Neural progenitor cell (in vitro differentiated cells): ENCODE measurements at regions not wholly inside any gene's neighbourhood (a gene's known extent, or its start where the extent isn't known, plus 50 kb on each side); places are given as distances from the start of the nearest gene placed in this dataset.

Experiments used
- DNase-seq: peaks from one replicate; pipeline ENCODE4 v3.0.0-alpha.2; 2016; ENCODE audit warnings: low spot score
- H2AFZ ChIP-seq: fragments of 200-600 bp; sonication (generic); replicated peaks from 2 replicates; pipeline ENCODE4 v1.6.1; 2016; ENCODE audit warnings: antibody characterized with exemption
- H3F3A ChIP-seq: fragments of 200-600 bp; sonication (generic); 2 replicates; pipeline ENCODE4 v1.6.1; 2016; ENCODE audit warnings: antibody characterized with exemption, low read depth
- H3K27ac ChIP-seq: fragments of 200-600 bp; sonication (generic); 2 replicates; pipeline ENCODE4 v1.5.1; 2016; ENCODE audit warnings: mild to moderate bottlenecking
- H3K27me3 ChIP-seq: fragments of 200-600 bp; sonication (generic); 2 replicates; pipeline ENCODE4 v1.6.1; 2016; ENCODE audit warnings: mild to moderate bottlenecking, moderate library complexity
- H3K36me3 ChIP-seq: fragments of 200-600 bp; sonication (generic); 2 replicates; pipeline ENCODE4 v1.5.1; 2016
- H3K4me1 ChIP-seq: fragments of 200-600 bp; sonication (generic); 2 replicates; pipeline ENCODE4 v1.6.1; 2016; ENCODE audit warnings: mixed run types
- H3K4me2 ChIP-seq: fragments of 200-600 bp; sonication (generic); 2 replicates; pipeline ENCODE4 v1.6.1; 2016
- H3K4me3 ChIP-seq: fragments of 200-600 bp; sonication (generic); 2 replicates; pipeline ENCODE4 v1.5.1; 2016
- H3K79me2 ChIP-seq: fragments of 200-600 bp; sonication (generic); 2 replicates; pipeline ENCODE4 v1.6.1; 2016; ENCODE audit warnings: low read depth
- H3K9ac ChIP-seq: fragments of 200-600 bp; sonication (generic); 2 replicates; pipeline ENCODE4 v1.6.1; 2016
- H3K9me3 ChIP-seq: fragments of 200-600 bp; sonication (generic); 2 replicates; pipeline ENCODE4 v1.5.1; 2016; ENCODE audit warnings: low read depth
- H4K20me1 ChIP-seq: fragments of 200-600 bp; sonication (generic); 2 replicates; pipeline ENCODE4 v1.6.1; 2016; ENCODE audit warnings: low read depth
- H3K27ac Mint-ChIP-seq: 3 replicates; pipeline ENCODE4 v1.8.0; 2021; ENCODE audit warnings: mixed read lengths
- H3K27me3 Mint-ChIP-seq: 2 replicates; pipeline ENCODE4 v1.8.0; 2022; ENCODE audit warnings: low read depth, mild to moderate bottlenecking, inconsistent platforms, moderate library complexity, mixed read lengths; ENCODE audit not compliant: insufficient read depth
- H3K36me3 Mint-ChIP-seq: 3 replicates; pipeline ENCODE4 v1.8.0; 2021; ENCODE audit warnings: mixed read lengths
- H3K4me1 Mint-ChIP-seq: 3 replicates; pipeline ENCODE4 v1.8.0; 2021; ENCODE audit warnings: mixed read lengths
- H3K4me3 Mint-ChIP-seq: 3 replicates; pipeline ENCODE4 v1.8.0; 2021; ENCODE audit warnings: mild to moderate bottlenecking, moderate library complexity, mixed read lengths
- H3K9me3 Mint-ChIP-seq: 3 replicates; pipeline ENCODE4 v1.8.0; 2020; ENCODE audit warnings: mixed read lengths
- CTCF ChIP-seq: fragments of 200-600 bp; sonication (generic); IDR thresholded peaks from 2 replicates; pipeline ENCODE4 v1.5.1; 2017; ENCODE audit warnings: antibody characterized with exemption, mild to moderate bottlenecking
- EZH2 ChIP-seq: fragments of 200-600 bp; sonication (generic); IDR thresholded peaks from 2 replicates; pipeline ENCODE4 v1.6.1; 2017; ENCODE audit warnings: antibody characterized with exemption, mild to moderate bottlenecking, moderate library complexity
- EZH2phosphoT487 ChIP-seq: fragments of 200-600 bp; sonication (generic); IDR thresholded peaks from 2 replicates; pipeline ENCODE4 v1.6.1; 2017; ENCODE audit warnings: antibody characterized with exemption

- peak; percentile 43 for DNase-seq
- Histone ChIP-seq H2AFZ (peak overlapping the region; percentile 22), H3K4me1 (no peaks in the 10 kb centered on the region), H3K9ac (no peak overlapping the region), H3K79me2 (no peaks in the 10 kb centered on the region), H3K27ac (no peak overlapping the region), H3K9me3 (no peaks in the 10 kb centered on the region), H3K4me2 (no peak overlapping the region), H4K20me1 (no peaks in the 10 kb centered on the region), H3K36me3 (no peaks in the 10 kb centered on the region), H3K27me3 (no peaks in the 10 kb centered on the region), H3K4me3 (no peak overlapping the region), H3F3A (no peaks in the 10 kb centered on the region)
- peaks cover 25% of the 10 kb centered on the region for H3K4me1 Mint-ChIP-seq
- H3K27me3 Mint-ChIP-seq: peaks cover 11% of the 10 kb centered on the region
- peak overlapping the region; percentile 81 for H3K27ac Mint-ChIP-seq
- TF ChIP-seq EZH2 (no peak), EZH2phosphoT487 (no peak)
- H3K9me3 Mint-ChIP-seq: peaks cover 16% of the 10 kb centered on the region
- H3K36me3 Mint-ChIP-seq: peaks cover 8% of the 10 kb centered on the region
- peak overlapping the region; percentile 11 for H3K4me3 Mint-ChIP-seq
Measured at GRCh38 chr4:18664171-18664570, 642.6 kb upstream of the LCORL start.

- no peak for DNase-seq
- Histone ChIP-seq H2AFZ (no peak overlapping the region), H3K27me3 (no peaks in the 10 kb centered on the region), H3K4me2 (no peak overlapping the region), H3K36me3 (no peaks in the 10 kb centered on the region), H3K9ac (no peak overlapping the region), H3K27ac (no peak overlapping the region), H3F3A (no peaks in the 10 kb centered on the region), H3K9me3 (no peaks in the 10 kb centered on the region), H4K20me1 (no peaks in the 10 kb centered on the region), H3K4me3 (no peak overlapping the region), H3K4me1 (no peaks in the 10 kb centered on the region), H3K79me2 (no peaks in the 10 kb centered on the region)
- H3K9me3 Mint-ChIP-seq: peaks cover 21% of the 10 kb centered on the region
- TF ChIP-seq EZH2phosphoT487: no peak
- no peak for TF ChIP-seq CTCF
- no peak for TF ChIP-seq EZH2
- no peak overlapping the region for H3K4me3 Mint-ChIP-seq
- peaks cover 3% of the 10 kb centered on the region for H3K27me3 Mint-ChIP-seq
- peaks cover 3% of the 10 kb centered on the region for H3K4me1 Mint-ChIP-seq
- H3K36me3 Mint-ChIP-seq: no peaks in the 10 kb centered on the region
- H3K27ac Mint-ChIP-seq: no peak overlapping the region
Measured at GRCh38 chr4:18645351-18645750, 623.8 kb upstream of the LCORL start.

- TF ChIP-seq CTCF (no peak), EZH2phosphoT487 (no peak), EZH2 (no peak)
- H3K36me3 ChIP-seq: no peaks in the 10 kb centered on the region
- no peaks in the 10 kb centered on the region for H3K9me3 ChIP-seq
- Mint-ChIP-seq H3K36me3 (no peaks in the 10 kb centered on the region), H3K4me3 (no peak overlapping the region), H3K9me3 (peaks cover 3% of the 10 kb centered on the region), H3K27me3 (no peaks in the 10 kb centered on the region), H3K4me1 (peaks cover 19% of the 10 kb centered on the region), H3K27ac (no peak overlapping the region)
- no peaks in the 10 kb centered on the region for H3K79me2 ChIP-seq
- no peaks in the 10 kb centered on the region for H3K27me3 ChIP-seq
- H3K4me3 ChIP-seq: no peak overlapping the region
- no peaks in the 10 kb centered on the region for H3K4me1 ChIP-seq
- no peaks in the 10 kb centered on the region for H3F3A ChIP-seq
- no peak overlapping the region for H3K9ac ChIP-seq
- H4K20me1 ChIP-seq: no peaks in the 10 kb centered on the region
- H2AFZ ChIP-seq: no peak overlapping the region
- no peak for DNase-seq
- no peak overlapping the region for H3K4me2 ChIP-seq
- H3K27ac ChIP-seq: no peak overlapping the region
Measured at GRCh38 chr4:18641334-18641733, 619.8 kb upstream of the LCORL start.

- H3F3A ChIP-seq: no peaks in the 10 kb centered on the region
- TF ChIP-seq CTCF: no peak
- no peak for TF ChIP-seq EZH2
- TF ChIP-seq EZH2phosphoT487: no peak
- no peak overlapping the region for H3K27ac ChIP-seq
- Mint-ChIP-seq H3K27me3 (peaks cover 4% of the 10 kb centered on the region), H3K4me3 (no peak overlapping the region), H3K27ac (no peak overlapping the region), H3K36me3 (no peaks in the 10 kb centered on the region), H3K9me3 (peaks cover 3% of the 10 kb centered on the region), H3K4me1 (peaks cover 30% of the 10 kb centered on the region)
- H3K36me3 ChIP-seq: no peaks in the 10 kb centered on the region
- H3K27me3 ChIP-seq: no peaks in the 10 kb centered on the region
- no peaks in the 10 kb centered on the region for H4K20me1 ChIP-seq
- H3K79me2 ChIP-seq: no peaks in the 10 kb centered on the region
- H2AFZ ChIP-seq: no peak overlapping the region
- H3K9ac ChIP-seq: no peak overlapping the region
- no peak overlapping the region for H3K4me2 ChIP-seq
- H3K4me1 ChIP-seq: no peaks in the 10 kb centered on the region
- no peak for DNase-seq
- no peak overlapping the region for H3K4me3 ChIP-seq
- no peaks in the 10 kb centered on the region for H3K9me3 ChIP-seq
Measured at GRCh38 chr4:18638031-18638430, 616.5 kb upstream of the LCORL start.
